ENCODE measurements at regions not wholly inside any gene's neighbourhood (a gene's known extent, or its start where the extent isn't known, plus 50 kb on each side); places are given as distances from the start of the nearest gene placed in this dataset.
"Not testable (repeated sequence)": the region's sequence is repeated elsewhere in the genome, so short reads cannot be mapped to it uniquely, and the experiment has no call there.

DNA sequence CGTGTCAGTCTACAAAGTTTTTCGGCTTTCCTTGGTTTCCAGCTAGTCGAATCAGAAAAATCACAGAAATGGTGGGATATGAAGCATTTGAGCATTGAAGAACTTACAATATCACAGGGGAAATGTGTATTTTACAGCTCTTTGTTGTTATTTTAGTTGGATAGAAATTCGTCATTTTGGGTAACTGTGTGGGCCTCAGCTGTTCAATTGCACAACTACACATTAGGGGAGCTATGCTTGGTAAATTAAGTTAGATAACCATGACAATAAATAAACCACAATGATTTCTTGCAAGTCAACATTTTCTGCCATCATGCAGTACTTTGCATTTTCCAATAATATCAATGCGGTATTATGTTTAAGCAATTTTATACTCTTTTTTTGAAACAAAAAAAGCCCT, 80.4 kb upstream of the ANK3 start:
- Mint-ChIP-seq H3K4me1 (no peaks in the 10 kb centered on the region), H3K4me3 (no peak overlapping the region), H3K27ac (no peak overlapping the region), H3K9me3 (no peaks in the 10 kb centered on the region), H3K36me3 (no peaks in the 10 kb centered on the region)
- ATAC-seq (no peak), DNase-seq (ENCODE audit: low spot score in 2 of 2) (no peak)

GRCh38 chr10:60469147-60469546, 79.5 kb upstream of the ANK3 start:
- DNase-seq (ENCODE audit: low spot score in 2 of 2); H3K36me3 Mint-ChIP-seq; H3K4me1 Mint-ChIP-seq; H3K27ac Mint-ChIP-seq; H3K4me3 Mint-ChIP-seq; ATAC-seq; H3K9me3 Mint-ChIP-seq: not testable (repeated sequence)

- H3K4me1 Mint-ChIP-seq: peaks cover 4% of the 10 kb centered on the region
- no peak overlapping the region for H3K4me3 Mint-ChIP-seq
- no peak overlapping the region for H3K27ac Mint-ChIP-seq
- H3K9me3 Mint-ChIP-seq: no peaks in the 10 kb centered on the region
- H3K36me3 Mint-ChIP-seq: no peaks in the 10 kb centered on the region
- ATAC-seq: no peak
- DNase-seq (ENCODE audit: low spot score in 2 of 2): no peak
Measured at GRCh38 chr10:60467202-60467546, 77.5 kb upstream of the ANK3 start.

GRCh38 chr10:60466267-60467201, 76.9 kb upstream of the ANK3 start:
- no peak overlapping the region for H3K27ac Mint-ChIP-seq
- no peak overlapping the region for H3K4me3 Mint-ChIP-seq
- H3K9me3 Mint-ChIP-seq: no peaks in the 10 kb centered on the region
- H3K36me3 Mint-ChIP-seq: no peaks in the 10 kb centered on the region
- no peak for ATAC-seq
- DNase-seq (ENCODE audit: low spot score in 2 of 2): no peak
- H3K4me1 Mint-ChIP-seq: peaks cover 10% of the 10 kb centered on the region

- no peak overlapping the region for H3K4me3 Mint-ChIP-seq
- H3K27ac Mint-ChIP-seq: no peak overlapping the region
- ATAC-seq (no peak), DNase-seq (ENCODE audit: low spot score in 2 of 2) (no peak)
- H3K4me1 Mint-ChIP-seq: peaks cover 11% of the 10 kb centered on the region
- no peaks in the 10 kb centered on the region for H3K36me3 Mint-ChIP-seq
- no peaks in the 10 kb centered on the region for H3K9me3 Mint-ChIP-seq
Measured at GRCh38 chr10:60465801-60466200, 76.1 kb upstream of the ANK3 start.

DNA sequence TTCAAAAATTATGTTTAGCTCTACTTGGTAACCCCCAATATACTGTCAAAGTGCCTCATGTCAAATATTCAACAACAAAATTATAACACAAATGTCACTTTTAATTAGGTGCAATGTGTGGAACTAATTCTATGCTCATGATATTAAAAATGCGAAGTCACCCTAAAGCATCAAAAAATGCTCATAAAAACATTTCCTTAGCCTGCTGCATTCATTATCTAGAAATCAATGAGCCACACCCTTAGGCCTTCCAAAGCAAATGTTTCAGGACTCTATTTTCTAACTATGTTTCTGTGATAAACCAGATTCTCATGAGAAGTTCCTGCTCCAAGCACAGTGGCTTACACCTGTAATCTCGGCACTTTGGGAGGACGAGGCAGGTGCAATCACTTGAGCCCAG, 75.0 kb upstream of the ANK3 start:
- no peak for DNase-seq (ENCODE audit: low spot score in 2 of 2)
- no peak overlapping the region for H3K4me3 Mint-ChIP-seq
- no peak overlapping the region for H3K27ac Mint-ChIP-seq
- H3K4me1 Mint-ChIP-seq: peaks cover 14% of the 10 kb centered on the region
- ATAC-seq: no peak
- H3K36me3 Mint-ChIP-seq: no peaks in the 10 kb centered on the region
- H3K9me3 Mint-ChIP-seq: no peaks in the 10 kb centered on the region

GRCh38 chr10:60463746-60464145, 74.1 kb upstream of the ANK3 start:
- H3K9me3 Mint-ChIP-seq: no peaks in the 10 kb centered on the region
- H3K36me3 Mint-ChIP-seq: no peaks in the 10 kb centered on the region
- H3K4me1 Mint-ChIP-seq: peaks cover 19% of the 10 kb centered on the region
- H3K4me3 Mint-ChIP-seq: no peak overlapping the region
- DNase-seq (ENCODE audit: low spot score in 2 of 2) (no peak), ATAC-seq (no peak)
- H3K27ac Mint-ChIP-seq: no peak overlapping the region

GRCh38 chr10:60461688-60462087, 72.0 kb upstream of the ANK3 start:
- Mint-ChIP-seq H3K4me1 (peaks cover 22% of the 10 kb centered on the region), H3K9me3 (no peaks in the 10 kb centered on the region), H3K27ac (no peak overlapping the region), H3K4me3 (no peak overlapping the region), H3K36me3 (no peaks in the 10 kb centered on the region)
- DNase-seq (ENCODE audit: low spot score in 2 of 2) (no peak), ATAC-seq (no peak)

DNA sequence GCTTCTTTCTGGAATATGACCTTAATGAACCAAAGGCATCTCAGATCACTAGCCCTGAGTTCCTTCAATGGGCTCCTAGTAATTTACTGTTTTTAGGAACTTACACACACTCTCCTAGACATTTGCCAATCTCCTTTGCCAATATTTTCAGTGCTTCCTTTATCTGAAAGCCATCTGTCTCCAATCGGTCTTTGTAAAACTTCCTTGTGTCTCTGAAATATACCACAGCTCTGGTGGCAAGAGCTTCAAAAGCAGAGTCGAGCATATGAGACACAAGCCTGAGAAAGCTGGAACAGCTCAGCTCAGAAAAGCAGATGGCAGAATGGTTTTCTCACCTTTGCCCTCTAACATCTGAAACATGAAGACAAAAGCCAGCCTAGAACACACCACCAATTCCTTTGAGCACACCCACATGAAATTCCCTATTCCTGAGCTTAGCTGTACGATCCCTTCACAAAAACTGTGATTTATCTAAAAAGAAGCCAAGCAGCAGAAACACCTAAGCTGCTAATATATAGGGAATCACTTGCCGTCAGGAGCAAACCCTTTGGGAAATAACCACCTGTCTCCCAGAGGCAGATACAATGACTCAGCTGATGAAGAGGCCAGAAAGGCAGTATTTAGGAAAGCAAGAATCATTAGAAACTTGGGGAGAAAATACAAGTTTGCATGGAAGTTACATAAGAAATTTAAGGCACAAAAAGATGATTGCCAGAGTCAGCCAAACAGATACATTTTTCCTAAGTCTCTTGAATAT, 70.2 kb upstream of the ANK3 start:
- no peak for ATAC-seq
- Mint-ChIP-seq H3K27ac (no peak overlapping the region), H3K4me3 (no peak overlapping the region), H3K4me1 (peaks cover 26% of the 10 kb centered on the region), H3K9me3 (no peaks in the 10 kb centered on the region), H3K36me3 (no peaks in the 10 kb centered on the region)
- DNase-seq (ENCODE audit: low spot score in 2 of 2): no peak

DNA sequence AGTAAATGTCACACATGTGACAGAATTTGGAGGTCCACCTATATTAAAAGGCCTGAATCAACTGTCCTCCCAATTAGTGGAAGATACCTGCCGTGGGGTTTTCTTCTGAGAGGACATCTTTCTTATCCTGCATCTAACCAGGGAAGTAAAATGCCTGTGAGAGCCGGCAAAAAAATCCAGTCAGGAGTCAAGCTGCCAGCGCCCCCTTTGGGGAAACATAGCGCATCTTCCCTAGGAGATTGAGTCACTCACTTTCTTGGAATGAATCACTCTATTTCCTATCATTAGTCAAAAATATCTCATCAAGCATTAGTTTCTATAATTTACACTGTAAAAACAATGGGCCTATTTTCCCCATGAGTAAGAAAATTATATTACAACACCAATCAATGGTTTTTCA, 66.4 kb upstream of the ANK3 start:
- no peak overlapping the region for H3K27ac Mint-ChIP-seq
- DNase-seq (ENCODE audit: low spot score in 2 of 2) (no peak), ATAC-seq (peak; percentile 31)
- no peaks in the 10 kb centered on the region for H3K9me3 Mint-ChIP-seq
- no peak overlapping the region for H3K4me3 Mint-ChIP-seq
- no peaks in the 10 kb centered on the region for H3K36me3 Mint-ChIP-seq
- H3K4me1 Mint-ChIP-seq: peaks cover 15% of the 10 kb centered on the region

DNA sequence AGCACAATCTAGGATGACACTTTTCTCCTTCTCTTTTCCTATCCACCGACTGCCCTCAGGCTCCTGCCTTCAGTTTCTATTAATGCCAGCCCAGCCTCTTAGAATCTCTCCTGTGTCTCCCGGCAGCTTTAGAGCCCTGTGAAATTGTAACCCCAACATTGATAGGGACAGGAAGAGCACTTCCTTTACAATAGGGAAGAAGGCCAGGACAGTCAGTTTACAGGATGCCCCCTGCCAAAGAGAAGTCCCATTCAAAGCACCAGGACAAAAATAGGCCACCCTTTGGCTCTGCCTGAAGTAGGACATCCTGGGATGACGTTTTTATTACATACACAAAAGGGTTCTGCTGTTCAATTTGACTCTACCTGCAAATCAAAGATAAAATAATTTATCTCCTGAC, 64.7 kb upstream of the ANK3 start:
- DNase-seq (ENCODE audit: low spot score in 2 of 2) (no peak), ATAC-seq (no peak)
- Mint-ChIP-seq H3K4me1 (peaks cover 13% of the 10 kb centered on the region), H3K27ac (peak overlapping the region; percentile 66), H3K4me3 (no peak overlapping the region), H3K9me3 (no peaks in the 10 kb centered on the region), H3K36me3 (no peaks in the 10 kb centered on the region)

DNA sequence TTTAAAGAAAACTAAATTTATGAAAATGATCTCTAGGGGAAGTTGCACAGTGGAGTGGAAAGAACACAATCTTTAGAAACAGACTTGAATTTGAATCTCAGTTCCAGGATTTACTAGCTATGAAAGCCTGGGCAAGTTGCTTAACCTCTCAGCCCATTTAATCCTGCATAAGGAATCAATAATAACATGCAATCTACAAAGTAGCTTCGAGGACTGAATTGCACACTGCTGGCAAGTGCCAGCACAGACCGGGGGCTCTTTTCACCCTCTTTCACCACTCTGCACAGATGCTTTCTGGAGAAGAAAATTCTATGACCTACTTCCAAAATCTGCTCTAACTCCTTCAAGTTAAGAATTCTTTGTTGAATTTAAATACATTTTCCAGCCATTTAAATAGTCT, 63.4 kb upstream of the ANK3 start:
- no peaks in the 10 kb centered on the region for H3K36me3 Mint-ChIP-seq
- no peaks in the 10 kb centered on the region for H3K9me3 Mint-ChIP-seq
- ATAC-seq (no peak), DNase-seq (ENCODE audit: low spot score in 2 of 2) (no peak)
- peaks cover 12% of the 10 kb centered on the region for H3K4me1 Mint-ChIP-seq
- no peak overlapping the region for H3K27ac Mint-ChIP-seq
- no peak overlapping the region for H3K4me3 Mint-ChIP-seq

DNA sequence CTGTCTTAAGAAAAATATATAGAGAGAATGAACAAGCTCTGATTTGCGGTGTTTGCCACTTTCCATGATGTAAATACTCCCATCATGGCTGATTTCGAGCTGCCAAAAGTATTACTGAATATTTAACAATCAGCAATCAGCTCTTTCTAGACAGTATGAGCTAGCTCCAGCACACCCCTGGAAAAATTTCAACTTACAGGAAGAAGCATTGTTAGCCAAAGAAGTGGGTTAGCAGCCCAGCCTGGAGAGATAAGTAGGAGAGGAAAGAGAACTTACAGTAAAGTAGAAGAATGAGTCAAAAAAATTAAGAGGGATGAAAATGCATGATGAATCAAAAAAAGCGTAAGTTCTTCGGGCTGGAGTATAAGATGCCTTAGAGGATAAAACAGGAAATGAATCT, 60.6 kb upstream of the ANK3 start:
- DNase-seq (ENCODE audit: low spot score in 2 of 2): no peak
- no peaks in the 10 kb centered on the region for H3K9me3 Mint-ChIP-seq
- no peak overlapping the region for H3K4me3 Mint-ChIP-seq
- no peak for ATAC-seq
- no peaks in the 10 kb centered on the region for H3K36me3 Mint-ChIP-seq
- peaks cover 12% of the 10 kb centered on the region for H3K4me1 Mint-ChIP-seq
- H3K27ac Mint-ChIP-seq: no peak overlapping the region

GRCh38 chr10:60448246-60448645, 58.6 kb upstream of the ANK3 start:
- no peak overlapping the region for H3K4me3 Mint-ChIP-seq
- no peak for ATAC-seq
- H3K9me3 Mint-ChIP-seq: no peaks in the 10 kb centered on the region
- H3K4me1 Mint-ChIP-seq: peaks cover 12% of the 10 kb centered on the region
- no peaks in the 10 kb centered on the region for H3K36me3 Mint-ChIP-seq
- peak overlapping the region; percentile 30 for H3K27ac Mint-ChIP-seq
- no peak for DNase-seq (ENCODE audit: low spot score in 2 of 2)

DNA sequence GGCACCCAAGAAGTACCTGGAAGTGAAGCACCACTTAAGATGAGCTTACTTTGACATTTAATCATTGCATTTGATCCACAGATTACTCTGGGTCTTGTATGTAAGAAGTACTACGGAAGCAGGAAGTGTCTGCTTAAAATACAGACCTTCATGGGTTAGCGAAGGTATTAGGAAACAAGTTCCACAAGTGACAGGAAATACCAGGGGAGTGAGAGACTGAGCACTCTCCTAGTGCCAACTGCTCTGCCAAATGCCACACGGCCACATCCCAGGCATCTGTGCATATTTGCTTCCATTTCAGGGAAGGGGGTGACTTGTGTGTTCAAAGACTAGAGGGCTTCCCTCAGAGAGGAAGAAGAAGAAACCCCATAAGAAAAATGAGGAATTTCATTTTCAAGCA, 57.2 kb upstream of the ANK3 start:
- no peaks in the 10 kb centered on the region for H3K36me3 Mint-ChIP-seq
- H3K9me3 Mint-ChIP-seq: no peaks in the 10 kb centered on the region
- H3K27ac Mint-ChIP-seq: peak overlapping the region; percentile 48
- peaks cover 12% of the 10 kb centered on the region for H3K4me1 Mint-ChIP-seq
- ATAC-seq: peak; percentile 19
- no peak for DNase-seq (ENCODE audit: low spot score in 2 of 2)
- no peak overlapping the region for H3K4me3 Mint-ChIP-seq

Measured in stimulated activated effector memory CD8-positive, alpha-beta T cell treated with anti-CD3 and anti-CD28 coated beads, Interleukin-12 subunit alpha, Interleukin-12 subunit beta, amount 100 ng/mL, for 72 hours (primary cell).